H54 (cell line): ENCODE measurements at regions not wholly inside any gene's neighbourhood (a gene's known extent, or its start where the extent isn't known, plus 50 kb on each side); places are given as distances from the start of the nearest gene placed in this dataset.

ENCODE experiments used
- DNase-seq: peaks from one replicate; pipeline ENCODE4 v3.0.0; 2011; ENCODE audit warnings: low spot score, mixed read lengths; ENCODE audit not compliant: insufficient read length
- FAIRE-seq: peaks from 3 replicates; lab custom pipeline; 2011; peaks lifted over from hg19 to GRCh38; lab: Jason Lieb, UNC
- POLR2A ChIP-seq: IDR thresholded peaks from 2 replicates; pipeline ENCODE4 v1.6.1; 2011; ENCODE audit warnings: low read depth, mild to moderate bottlenecking, low read length

GRCh38 chr11:115665958-115666357 lies 161.7 kb upstream of the CADM1 start:
- FAIRE-seq (no peak), DNase-seq (no peak)
- TF ChIP-seq POLR2A, result no peak

- no peak for DNase-seq
- no peak for TF ChIP-seq POLR2A
- no peak for FAIRE-seq
Observed at GRCh38 chr11:115665175-115665821, 161.1 kb upstream of the CADM1 start.

- TF ChIP-seq POLR2A, result no peak
- no peak for DNase-seq
- no peak for FAIRE-seq
Observed at GRCh38 chr11:115664313-115664712, 160.1 kb upstream of the CADM1 start.

GRCh38 chr11:115663790-115664189 lies 159.6 kb upstream of the CADM1 start:
- no peak for DNase-seq
- no peak for FAIRE-seq
- no peak for TF ChIP-seq POLR2A

GRCh38 chr11:115660030-115660805 lies 156.0 kb upstream of the CADM1 start:
- TF ChIP-seq POLR2A, result no peak
- no peak for FAIRE-seq
- DNase-seq, result no peak

GRCh38 chr11:115659061-115659963 lies 155.1 kb upstream of the CADM1 start:
- no peak for DNase-seq
- FAIRE-seq, result no peak
- TF ChIP-seq POLR2A, result no peak

- DNase-seq, result no peak
- FAIRE-seq, result no peak
- no peak for TF ChIP-seq POLR2A
Observed at GRCh38 chr11:115657586-115657985, 153.4 kb upstream of the CADM1 start.

- FAIRE-seq, result no peak
- DNase-seq, result no peak
- no peak for TF ChIP-seq POLR2A
Observed at GRCh38 chr11:115656669-115657068, 152.5 kb upstream of the CADM1 start.

GRCh38 chr11:115656041-115656440 lies 151.8 kb upstream of the CADM1 start:
- DNase-seq (no peak), FAIRE-seq (no peak)
- no peak for TF ChIP-seq POLR2A

- no peak for TF ChIP-seq POLR2A
- FAIRE-seq (no peak), DNase-seq (no peak)
Observed at GRCh38 chr11:115654792-115655191, 150.6 kb upstream of the CADM1 start.

GRCh38 chr11:115653926-115654325 lies 149.7 kb upstream of the CADM1 start:
- no peak for FAIRE-seq
- TF ChIP-seq POLR2A, result no peak
- no peak for DNase-seq

- FAIRE-seq (no peak), DNase-seq (no peak)
- no peak for TF ChIP-seq POLR2A
Observed at GRCh38 chr11:115653076-115653475, 148.9 kb upstream of the CADM1 start.

GRCh38 chr11:115652496-115652895 lies 148.3 kb upstream of the CADM1 start:
- no peak for FAIRE-seq
- no peak for TF ChIP-seq POLR2A
- DNase-seq, result no peak

- DNase-seq (no peak), FAIRE-seq (no peak)
- TF ChIP-seq POLR2A, result no peak
Observed at GRCh38 chr11:115652094-115652493, 147.9 kb upstream of the CADM1 start.
